Neural crest cell (in vitro differentiated cells): ENCODE measurements at regions not wholly inside any gene's neighbourhood (a gene's known extent, or its start where the extent isn't known, plus 50 kb on each side); places are given as distances from the start of the nearest gene placed in this dataset.

ENCODE experiments used
- DNase-seq: peaks from one replicate; pipeline ENCODE4 v3.0.0; 2021; ENCODE audit warnings: low read depth, mixed read lengths, low spot score
- H3K27ac Mint-ChIP-seq: one replicate; pipeline ENCODE4 v1.8.0; 2021; ENCODE audit warnings: mild to moderate bottlenecking, mixed read lengths; ENCODE audit not compliant: unreplicated experiment
- H3K27me3 Mint-ChIP-seq: 2 replicates; pipeline ENCODE4 v1.8.0; 2021; ENCODE audit warnings: low read depth, mild to moderate bottlenecking, mixed read lengths
- H3K36me3 Mint-ChIP-seq: 2 replicates; pipeline ENCODE4 v1.8.0; 2021; ENCODE audit warnings: low read depth, mild to moderate bottlenecking, mixed read lengths
- H3K4me1 Mint-ChIP-seq: 2 replicates; pipeline ENCODE4 v1.8.0; 2021; ENCODE audit warnings: mixed read lengths
- H3K4me3 Mint-ChIP-seq: one replicate; pipeline ENCODE4 v1.8.0; 2021; ENCODE audit warnings: mild to moderate bottlenecking, mixed read lengths
- H3K9me3 Mint-ChIP-seq: 2 replicates; pipeline ENCODE4 v1.8.0; 2021; ENCODE audit warnings: mixed read lengths
- CTCF ChIP-seq: fragments of 200-600 bp; sonication (generic); conservative IDR thresholded peaks from 2 replicates; pipeline ENCODE4 v1.5.0; 2021; ENCODE audit warnings: antibody characterized with exemption, mild to moderate bottlenecking

DNA sequence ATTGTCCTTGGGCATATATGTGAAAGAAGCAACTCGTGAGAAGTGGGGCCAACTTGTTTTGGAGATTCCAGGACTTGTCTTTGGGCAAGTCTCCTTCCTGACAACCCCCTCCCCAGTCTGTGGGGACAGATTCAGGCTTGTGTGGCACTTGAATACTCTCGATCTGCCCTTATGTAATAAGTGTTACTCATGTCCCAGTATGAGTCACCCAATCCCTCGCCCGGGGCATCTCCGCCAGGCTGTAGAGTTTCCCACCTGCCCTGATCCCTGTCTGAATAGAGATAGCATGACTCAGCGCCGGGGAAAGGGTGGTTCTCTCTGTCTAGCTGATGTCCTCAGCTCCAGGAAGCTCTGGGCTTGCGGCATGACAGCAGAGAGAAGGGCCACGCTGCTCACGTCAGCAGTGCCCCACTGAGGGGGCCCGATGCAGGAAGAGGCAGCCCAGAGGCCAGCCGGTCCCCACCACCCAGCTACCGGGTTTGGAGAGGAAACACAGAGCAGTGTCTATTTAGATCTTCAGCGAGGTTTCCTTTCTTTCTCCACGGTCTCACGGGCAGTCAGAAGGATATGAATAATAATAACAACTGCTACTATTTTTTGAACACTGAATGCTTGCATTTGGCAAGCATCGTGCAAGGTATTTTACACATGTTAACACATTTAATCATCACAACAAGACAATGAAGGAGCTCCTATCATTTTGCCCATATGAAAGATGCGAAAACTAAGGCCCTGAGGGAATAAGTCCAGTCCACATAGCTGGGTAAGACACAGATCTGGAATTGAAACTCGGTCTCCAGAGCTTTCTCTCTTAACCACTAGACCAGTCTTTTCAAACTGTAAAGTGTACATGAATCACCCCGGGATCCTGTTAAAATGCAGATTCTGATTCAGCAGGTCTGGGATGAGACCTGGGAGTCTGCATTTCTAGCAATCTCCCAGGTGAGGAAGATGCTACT, 426.7 kb upstream of the MAF start:
- Mint-ChIP-seq H3K9me3 (peaks cover 6% of the 10 kb centered on the region), H3K36me3 (no peaks in the 10 kb centered on the region), H3K27ac (peak overlapping the region; percentile 58), H3K4me1 (peaks cover 27% of the 10 kb centered on the region), H3K27me3 (no peaks in the 10 kb centered on the region), H3K4me3 (peak overlapping the region; percentile 28)
- no peak for TF ChIP-seq CTCF
- DNase-seq: peak; percentile 12

DNA sequence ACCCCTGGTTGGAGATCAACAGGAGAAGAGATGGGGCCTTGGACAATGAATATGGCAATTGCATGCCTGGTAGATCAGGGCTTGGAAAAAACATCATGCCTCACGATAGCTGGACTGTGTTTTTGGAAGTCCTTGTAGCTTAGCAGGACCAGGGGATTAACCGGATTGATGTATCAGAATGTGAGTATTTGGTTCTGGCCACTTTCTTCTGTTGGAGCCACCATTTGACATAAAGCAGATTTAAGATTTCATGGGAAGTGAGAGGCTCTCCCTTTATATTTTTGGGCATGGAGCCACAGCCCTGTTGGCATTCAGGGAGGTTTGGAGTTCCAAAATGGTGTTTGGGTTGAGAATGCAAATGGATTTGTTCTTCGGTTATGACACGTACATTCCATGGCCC, 424.7 kb upstream of the MAF start:
- H3K27me3 Mint-ChIP-seq: no peaks in the 10 kb centered on the region
- no peak overlapping the region for H3K27ac Mint-ChIP-seq
- no peak for TF ChIP-seq CTCF
- no peaks in the 10 kb centered on the region for H3K36me3 Mint-ChIP-seq
- H3K9me3 Mint-ChIP-seq: peaks cover 3% of the 10 kb centered on the region
- H3K4me1 Mint-ChIP-seq: peaks cover 27% of the 10 kb centered on the region
- DNase-seq: no peak
- no peak overlapping the region for H3K4me3 Mint-ChIP-seq

- TF ChIP-seq CTCF: no peak
- no peak for DNase-seq
- no peaks in the 10 kb centered on the region for H3K27me3 Mint-ChIP-seq
These were observed 423.9 kb upstream of the MAF start for GRCh38 chr16:80024443-80024842.

DNA sequence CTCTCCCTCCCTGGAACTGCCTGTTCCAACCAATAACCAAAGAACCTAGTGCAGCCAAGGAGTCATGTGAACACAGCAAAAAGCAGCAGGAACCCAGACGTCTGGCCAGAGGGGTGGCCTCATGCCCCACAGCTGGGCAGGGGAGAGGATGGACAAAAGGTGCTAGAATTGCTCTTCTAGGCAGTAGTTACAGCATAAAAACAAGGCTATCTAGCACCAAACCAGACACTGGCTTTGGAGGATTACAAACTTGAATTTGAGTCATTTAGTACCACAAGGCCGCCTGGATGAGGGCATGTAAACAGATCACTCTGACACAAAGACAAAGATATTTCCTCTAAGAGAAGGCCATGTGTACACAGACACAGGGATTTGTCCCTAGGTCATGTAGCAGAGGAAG, 423.3 kb upstream of the MAF start:
- H3K4me3 Mint-ChIP-seq: no peak overlapping the region
- peaks cover 3% of the 10 kb centered on the region for H3K9me3 Mint-ChIP-seq
- no peaks in the 10 kb centered on the region for H3K36me3 Mint-ChIP-seq
- H3K27me3 Mint-ChIP-seq: no peaks in the 10 kb centered on the region
- TF ChIP-seq CTCF: no peak
- no peak for DNase-seq
- H3K4me1 Mint-ChIP-seq: peaks cover 27% of the 10 kb centered on the region
- no peak overlapping the region for H3K27ac Mint-ChIP-seq

More at GRCh38 chr16:80024443-80024842, 423.9 kb upstream of the MAF start:
- Mint-ChIP-seq H3K4me3 (no peak overlapping the region), H3K36me3 (no peaks in the 10 kb centered on the region), H3K4me1 (peaks cover 27% of the 10 kb centered on the region), H3K27ac (no peak overlapping the region), H3K9me3 (peaks cover 3% of the 10 kb centered on the region)

GRCh38 chr16:80019395-80019794, 418.9 kb upstream of the MAF start:
- Mint-ChIP-seq H3K9me3 (no peaks in the 10 kb centered on the region), H3K4me3 (no peak overlapping the region), H3K27ac (peak overlapping the region; percentile 19), H3K36me3 (no peaks in the 10 kb centered on the region), H3K27me3 (no peaks in the 10 kb centered on the region), H3K4me1 (peaks cover 17% of the 10 kb centered on the region)
- TF ChIP-seq CTCF: no peak
- no peak for DNase-seq
